Tibial artery (tissue), 4 donors: ENCODE measurements at regions not wholly inside any gene's neighbourhood (a gene's known extent, or its start where the extent isn't known, plus 50 kb on each side); places are given as distances from the start of the nearest gene placed in this dataset.

Source experiments
- DNase-seq, 2 donors: peaks; one replicate each; pipeline ENCODE4 v3.0.0-alpha.2; 2019
- H3K27ac ChIP-seq, 2 donors: fragments of 200-600 bp; sonication (generic) in 1 of 2; 1 replicate in 1 of 2; 2 replicates in 1 of 2; pipeline ENCODE4 v1.5.1; 2018 to 2019; ENCODE audit warnings: mild to moderate bottlenecking in 1 of 2
- H3K27me3 ChIP-seq, 2 donors: fragments of 200-600 bp; sonication (generic) in 1 of 2; one replicate each; pipeline versions ENCODE4 v1.5.1 to v1.6.0; 2016 to 2019
- H3K36me3 ChIP-seq, 3 donors: fragments of 200-600 bp; sonication (generic) in 2 of 3; one replicate each; pipeline ENCODE4 v1.5.1; 2016 to 2019; ENCODE audit warnings: mild to moderate bottlenecking in 2 of 3
- H3K4me1 ChIP-seq, 4 donors: fragments of 200-600 bp; sonication (generic) in 2 of 4; 1 replicate in 3 of 4; 2 replicates in 1 of 4; pipeline ENCODE4 v1.5.1; 2016 to 2019
- H3K4me3 ChIP-seq, 2 donors: fragments of 200-600 bp; sonication (generic) in 1 of 2; 1 replicate in 1 of 2; 2 replicates in 1 of 2; pipeline ENCODE4 v1.5.1; 2018 to 2019; ENCODE audit warnings: mild to moderate bottlenecking in 2 of 2
- H3K9me3 ChIP-seq, 3 donors: fragments of 200-600 bp; sonication (generic) in 1 of 3; one replicate each; pipeline ENCODE4 v1.5.1; 2016 to 2019
- intact Hi-C: fragments of 100-400 bp; cut with DNase I; formaldehyde crosslinking; loops from one replicate; pipeline ENCODE4 v1.15.0; 2023; ENCODE audit warnings: low total_unique reads
- TF ChIP-seq, protein P1 (sequence below), 2 experiments: fragments of 200-600 bp in 1 of 2; fragments of 450-650 bp in 1 of 2; IDR thresholded peaks; one replicate each; pipeline ENCODE4 v1.5.1; 2017 to 2019; ENCODE audit warnings: antibody characterized with exemption in 2 of 2, mild to moderate bottlenecking in 1 of 2, moderate library complexity in 1 of 2

DNA sequence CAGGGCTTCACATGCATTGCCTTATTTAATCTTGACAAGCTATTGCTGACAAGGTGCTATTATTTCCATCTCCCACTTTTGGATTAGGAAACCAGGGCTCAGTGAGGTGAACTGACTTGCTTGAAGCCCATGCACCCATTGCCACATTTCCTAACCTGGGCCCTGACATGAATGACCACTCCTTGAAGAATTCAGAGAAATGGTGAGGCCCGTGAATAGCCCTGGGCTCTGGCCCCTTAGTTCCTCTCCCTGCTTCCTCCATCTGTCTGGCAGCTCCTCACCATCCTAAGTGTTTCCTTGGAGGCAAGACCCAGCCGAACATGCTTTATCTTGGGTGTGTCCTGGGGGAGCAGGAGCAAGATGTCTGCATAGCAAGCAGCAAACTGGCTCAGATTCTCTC lies 56.1 kb upstream of the NECTIN1 start:
- Histone ChIP-seq H3K27ac (no peak overlapping the region), H3K9me3 (peaks cover 0 to 12% (median 5%) of the 10 kb centered on the region in 3 donors), H3K36me3 (no peaks in the 10 kb centered on the region), H3K27me3 (no peaks in the 10 kb centered on the region), H3K4me3 (no peak overlapping the region), H3K4me1 (peaks cover 0 to 10% (median 2%) of the 10 kb centered on the region in 4 donors)
- TF ChIP-seq, protein P1, sequence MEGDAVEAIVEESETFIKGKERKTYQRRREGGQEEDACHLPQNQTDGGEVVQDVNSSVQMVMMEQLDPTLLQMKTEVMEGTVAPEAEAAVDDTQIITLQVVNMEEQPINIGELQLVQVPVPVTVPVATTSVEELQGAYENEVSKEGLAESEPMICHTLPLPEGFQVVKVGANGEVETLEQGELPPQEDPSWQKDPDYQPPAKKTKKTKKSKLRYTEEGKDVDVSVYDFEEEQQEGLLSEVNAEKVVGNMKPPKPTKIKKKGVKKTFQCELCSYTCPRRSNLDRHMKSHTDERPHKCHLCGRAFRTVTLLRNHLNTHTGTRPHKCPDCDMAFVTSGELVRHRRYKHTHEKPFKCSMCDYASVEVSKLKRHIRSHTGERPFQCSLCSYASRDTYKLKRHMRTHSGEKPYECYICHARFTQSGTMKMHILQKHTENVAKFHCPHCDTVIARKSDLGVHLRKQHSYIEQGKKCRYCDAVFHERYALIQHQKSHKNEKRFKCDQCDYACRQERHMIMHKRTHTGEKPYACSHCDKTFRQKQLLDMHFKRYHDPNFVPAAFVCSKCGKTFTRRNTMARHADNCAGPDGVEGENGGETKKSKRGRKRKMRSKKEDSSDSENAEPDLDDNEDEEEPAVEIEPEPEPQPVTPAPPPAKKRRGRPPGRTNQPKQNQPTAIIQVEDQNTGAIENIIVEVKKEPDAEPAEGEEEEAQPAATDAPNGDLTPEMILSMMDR (IDR thresholded peaks at IDR 0.05): no peak
- intact Hi-C loops: no loop called here
- no peak for DNase-seq

DNA sequence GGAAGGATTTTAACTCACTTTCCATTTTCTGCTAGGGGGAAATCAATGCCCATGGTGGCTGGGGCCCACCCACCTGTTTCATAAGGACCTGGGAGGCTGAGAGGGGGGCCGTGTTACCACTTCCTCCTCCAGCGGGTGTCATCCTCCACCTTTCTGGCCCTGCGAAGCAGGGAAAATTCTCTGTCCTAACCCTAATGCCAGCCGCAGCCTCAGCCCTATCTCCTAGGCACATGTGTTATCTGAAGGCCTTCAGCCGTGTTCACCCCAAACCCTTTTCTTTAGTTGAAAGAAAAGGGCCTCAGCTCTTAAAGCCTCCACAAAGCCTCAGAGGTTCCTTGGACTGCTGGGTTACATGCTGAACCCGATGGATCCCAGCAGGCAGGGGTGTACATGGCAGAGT lies 55.4 kb upstream of the NECTIN1 start:
- no peak for DNase-seq
- no peaks in the 10 kb centered on the region for H3K36me3 ChIP-seq
- TF ChIP-seq, protein P1 (IDR thresholded peaks at IDR 0.05): no peak
- H3K9me3 ChIP-seq: peaks cover 0 to 12% (median 5%) of the 10 kb centered on the region in 3 donors
- H3K4me3 ChIP-seq: no peak overlapping the region
- peaks cover 0 to 17% (median 4%) of the 10 kb centered on the region in 4 donors for H3K4me1 ChIP-seq
- no peak overlapping the region for H3K27ac ChIP-seq
- intact Hi-C loops: no loop called here
- H3K27me3 ChIP-seq: no peaks in the 10 kb centered on the region

DNA sequence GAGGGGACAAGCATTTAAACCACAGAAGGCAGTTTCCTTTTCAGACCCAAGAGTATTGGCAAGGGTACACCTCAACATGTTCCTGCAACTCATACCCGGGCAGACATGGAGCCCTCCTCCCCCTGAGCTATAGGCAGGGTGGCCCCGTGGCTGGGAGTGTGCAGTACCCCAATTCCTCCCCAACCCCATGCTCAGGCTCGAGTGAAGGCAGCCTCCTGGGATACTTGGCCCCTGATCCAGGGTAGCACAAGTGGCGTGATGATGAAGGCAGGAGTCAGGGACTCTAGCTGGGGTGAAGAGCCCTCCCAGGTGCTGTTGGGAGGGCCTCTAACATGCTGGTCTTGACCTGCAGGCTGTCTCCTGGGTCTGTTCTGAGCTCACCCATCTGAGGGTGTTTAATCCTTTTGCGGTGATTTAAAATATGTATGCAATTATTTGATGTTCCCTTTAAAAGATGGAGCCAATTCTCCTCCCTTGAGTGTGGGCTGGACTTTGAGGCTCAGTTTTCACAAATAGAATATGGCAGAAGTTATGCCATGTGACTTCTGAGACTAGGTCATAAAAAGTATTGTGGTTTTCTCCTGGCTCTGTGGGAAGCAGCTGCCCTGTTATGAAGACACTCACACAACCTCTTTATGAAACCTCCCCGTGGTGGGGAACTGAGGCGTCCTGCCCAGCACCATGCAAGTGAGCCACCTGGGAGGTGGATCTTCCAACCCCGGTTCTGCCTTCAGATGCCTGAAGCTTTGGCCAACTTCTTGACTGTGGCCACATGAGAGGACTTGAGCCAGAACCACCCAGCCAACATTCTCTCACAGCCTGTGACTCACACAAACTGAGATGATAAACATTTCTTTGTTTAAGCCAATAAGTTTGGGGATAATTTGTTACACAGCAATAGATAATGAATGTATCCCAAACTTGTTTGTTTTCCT lies 54.7 kb upstream of the NECTIN1 start:
- intact Hi-C loops: no loop called here
- TF ChIP-seq, protein P1 (IDR thresholded peaks at IDR 0.05): no peak
- Histone ChIP-seq H3K4me3 (no peak overlapping the region), H3K9me3 (peaks cover 0 to 12% (median 5%) of the 10 kb centered on the region in 3 donors), H3K36me3 (no peaks in the 10 kb centered on the region), H3K27me3 (peaks cover 0 to 7% of the 10 kb centered on the region in 2 donors), H3K27ac (no peak overlapping the region), H3K4me1 (peaks cover 0 to 20% (median 4%) of the 10 kb centered on the region in 4 donors)
- no peak for DNase-seq

DNA sequence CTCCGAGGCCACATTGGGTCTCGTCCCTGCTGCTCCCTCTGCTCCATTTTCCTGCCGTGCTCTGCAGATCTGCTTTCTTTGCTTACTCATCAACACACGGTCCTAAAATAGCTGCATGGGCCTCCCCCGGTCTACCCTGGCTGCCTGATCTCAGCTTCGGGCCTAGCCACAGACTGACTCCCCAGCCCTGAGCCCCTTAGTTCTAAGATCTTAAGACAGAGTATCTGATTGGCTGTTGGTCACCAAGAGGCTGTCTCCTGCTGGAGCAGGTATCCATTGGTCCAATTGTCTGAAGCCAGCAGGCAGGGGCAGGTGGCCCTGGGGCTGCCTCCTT lies 53.7 kb upstream of the NECTIN1 start:
- Histone ChIP-seq H3K4me1 (peaks cover 0 to 20% (median 4%) of the 10 kb centered on the region in 4 donors), H3K9me3 (peaks cover 0 to 12% (median 5%) of the 10 kb centered on the region in 3 donors), H3K27ac (no peak overlapping the region), H3K4me3 (no peak overlapping the region), H3K36me3 (no peaks in the 10 kb centered on the region), H3K27me3 (peaks cover 0 to 7% of the 10 kb centered on the region in 2 donors)
- TF ChIP-seq, protein P1 (IDR thresholded peaks at IDR 0.05): no peak
- DNase-seq: no peak
- intact Hi-C loops: no loop called here

DNA sequence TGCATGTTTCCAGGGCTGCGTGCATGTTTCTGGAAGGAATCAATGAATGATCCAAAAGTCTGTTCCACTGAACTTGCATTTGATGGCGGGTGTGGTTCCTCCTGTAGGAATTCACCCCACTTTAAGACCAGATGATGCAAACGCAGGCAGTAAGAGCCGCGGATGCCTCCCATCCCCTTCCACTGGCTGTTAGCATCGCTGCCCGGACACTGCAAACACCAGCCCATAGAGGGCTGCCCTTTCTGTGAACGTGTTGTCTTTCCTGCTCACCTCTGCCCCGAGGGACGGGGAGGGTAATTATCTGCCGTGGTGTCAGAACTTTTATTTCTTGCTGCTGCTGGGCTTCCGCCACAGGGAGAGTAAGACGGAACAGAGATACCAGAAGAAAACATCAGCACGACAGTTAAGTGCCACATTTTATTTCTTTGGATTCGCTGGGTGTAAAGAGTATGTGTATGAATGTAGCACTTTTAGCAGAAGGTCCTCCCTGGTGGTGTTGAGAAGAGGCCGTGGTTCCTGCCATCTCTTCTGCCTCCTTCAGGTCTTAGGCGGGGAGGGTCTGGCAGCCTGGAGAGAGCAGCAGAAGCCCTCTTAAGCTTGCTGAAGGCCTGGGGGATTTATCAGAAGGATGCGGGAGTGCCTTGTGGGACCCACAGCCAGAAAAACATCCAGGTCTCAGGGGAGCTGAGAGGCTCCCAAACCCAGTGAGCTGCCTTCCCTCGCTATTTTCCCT lies 53.2 kb upstream of the NECTIN1 start:
- TF ChIP-seq, protein P1 (IDR thresholded peaks at IDR 0.05): no peak
- no peak for DNase-seq
- intact Hi-C loops: no loop called here

More for the DNA sequence above, 53.2 kb upstream of the NECTIN1 start:
- Histone ChIP-seq H3K27ac (no peak overlapping the region), H3K36me3 (no peaks in the 10 kb centered on the region), H3K27me3 (peaks cover 0 to 7% of the 10 kb centered on the region in 2 donors), H3K4me1 (peaks cover 0 to 20% (median 4%) of the 10 kb centered on the region in 4 donors), H3K4me3 (no peak overlapping the region), H3K9me3 (peaks cover 0 to 12% (median 5%) of the 10 kb centered on the region in 3 donors)
